DMS114 treated with DMSO at 0.1 percent for 48 hours (cell line): ENCODE measurements at regions not wholly inside any gene's neighbourhood (a gene's known extent, or its start where the extent isn't known, plus 50 kb on each side); places are given as distances from the start of the nearest gene placed in this dataset.
"Not testable (repeated sequence)": the region's sequence is repeated elsewhere in the genome, so short reads cannot be mapped to it uniquely, and the experiment has no call there.

ENCODE experiments used
- DNase-seq: peaks from one replicate; lab custom pipeline; 2025; ENCODE audit not compliant: unreplicated experiment; lab: John Stamatoyannopoulos, UW

DNA sequence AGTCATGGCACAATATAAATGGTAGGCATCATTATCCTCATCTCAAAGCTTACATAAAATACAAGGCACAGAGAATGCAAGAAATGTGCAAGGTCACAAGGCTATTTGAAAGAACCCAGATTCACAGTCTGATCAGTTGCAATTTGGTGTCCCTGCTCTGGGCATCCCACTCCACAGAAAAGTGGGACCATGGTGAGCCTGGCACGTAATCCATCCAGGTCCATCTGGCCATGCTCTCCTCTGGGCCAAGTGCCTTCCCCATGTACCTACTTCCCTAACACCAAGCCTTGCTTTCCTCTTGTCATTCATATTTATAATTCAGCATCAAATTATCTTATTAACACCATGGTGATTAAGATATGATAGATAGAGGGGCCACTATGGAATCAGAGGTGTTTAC lies 390.0 kb downstream of the CDH11 start:
- DNase-seq = no peak

DNA sequence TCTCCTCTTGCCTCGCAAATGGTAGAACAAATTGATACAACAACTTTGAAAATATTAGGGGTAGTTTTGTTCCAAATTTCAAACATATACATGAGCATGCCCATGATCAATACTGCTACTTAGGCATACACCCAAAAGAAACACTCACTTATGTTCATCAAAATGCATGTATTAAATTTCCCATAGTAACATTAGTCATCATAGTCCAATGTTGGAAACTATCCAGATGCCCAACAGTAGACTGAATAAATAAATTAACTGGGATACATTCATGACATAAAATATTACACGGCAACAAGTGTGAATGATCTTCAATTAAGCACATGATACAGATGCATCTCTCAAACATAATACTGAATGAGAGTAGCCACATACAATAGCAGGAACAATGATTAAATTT lies 391.6 kb downstream of the CDH11 start:
- no peak for DNase-seq

DNA sequence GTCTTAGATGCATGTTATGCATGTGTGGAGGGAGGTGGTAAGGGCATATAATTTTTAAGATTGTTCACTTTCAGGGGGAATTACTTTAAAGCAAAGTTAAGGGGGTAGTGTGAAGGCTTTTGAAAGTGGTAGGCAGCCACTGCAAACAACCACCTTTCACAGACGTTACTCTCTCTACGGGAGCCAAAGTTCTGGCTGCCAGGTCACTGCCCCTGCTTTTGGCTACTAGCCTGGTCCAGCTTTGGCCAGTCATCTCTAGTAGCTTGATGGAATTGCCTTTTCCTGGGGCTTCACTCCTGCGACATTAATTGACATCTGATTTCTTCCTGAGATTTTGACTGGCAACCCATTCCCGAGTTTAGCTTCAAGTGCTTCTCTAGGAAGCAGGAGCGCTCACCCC lies 397.5 kb downstream of the CDH11 start:
- no peak for DNase-seq

DNA sequence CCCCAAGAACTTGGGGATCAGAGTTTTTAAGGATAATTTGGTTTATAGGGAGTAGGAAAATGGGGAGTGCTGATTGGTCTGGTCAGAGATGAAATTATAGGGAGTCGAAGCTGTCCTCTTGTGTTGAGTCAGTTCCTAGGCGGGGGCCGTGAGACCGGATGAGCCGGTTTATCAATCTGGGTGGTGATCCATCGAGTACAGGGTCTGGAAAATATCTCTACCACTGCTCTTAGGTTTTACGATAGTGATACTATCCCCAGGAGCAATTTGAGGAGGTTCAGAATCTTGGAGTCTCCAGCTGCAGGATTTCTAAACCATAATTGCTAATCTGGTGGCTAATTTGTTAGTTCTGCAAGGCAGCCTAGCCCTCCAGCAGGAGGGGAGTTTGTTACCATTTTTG lies 403.4 kb downstream of the CDH11 start:
- DNase-seq = no peak

DNA sequence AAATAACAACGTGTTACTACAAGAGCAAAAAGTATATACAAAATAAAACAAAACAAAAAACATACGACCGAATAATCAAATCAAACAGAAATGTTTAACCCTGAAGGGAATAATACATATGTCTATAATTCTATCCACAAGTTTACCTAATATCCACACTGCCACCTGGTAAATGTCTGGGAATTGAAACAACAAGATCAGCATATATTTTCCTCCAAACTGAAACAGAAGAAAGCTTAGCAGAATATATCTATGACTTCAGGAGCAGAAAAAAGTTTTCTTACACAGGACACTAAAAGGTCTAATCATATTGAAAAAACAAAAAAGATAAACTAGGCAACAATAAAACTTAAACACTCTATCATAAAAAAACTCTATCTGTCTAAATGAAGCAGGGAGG lies 404.0 kb downstream of the CDH11 start:
- no peak for DNase-seq

DNA sequence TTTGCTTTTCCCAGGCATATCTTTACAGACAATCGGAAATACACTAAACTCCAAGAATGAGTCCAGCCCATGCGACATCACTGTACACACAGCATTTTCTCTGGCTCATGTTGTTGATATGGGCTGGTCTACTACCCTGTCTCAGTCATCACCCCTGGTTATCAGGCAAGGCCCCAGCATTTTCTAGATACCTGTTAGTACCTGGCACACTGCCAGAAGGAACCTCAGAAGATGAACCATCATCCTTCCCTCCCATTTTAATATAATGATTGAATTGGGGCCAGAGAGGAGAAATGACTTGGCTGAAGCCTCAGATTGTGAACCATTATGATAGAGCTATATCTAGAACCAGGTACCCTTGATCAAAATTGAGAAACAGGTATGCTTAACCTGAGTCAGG lies 406.2 kb downstream of the CDH11 start:
- no peak for DNase-seq

DNA sequence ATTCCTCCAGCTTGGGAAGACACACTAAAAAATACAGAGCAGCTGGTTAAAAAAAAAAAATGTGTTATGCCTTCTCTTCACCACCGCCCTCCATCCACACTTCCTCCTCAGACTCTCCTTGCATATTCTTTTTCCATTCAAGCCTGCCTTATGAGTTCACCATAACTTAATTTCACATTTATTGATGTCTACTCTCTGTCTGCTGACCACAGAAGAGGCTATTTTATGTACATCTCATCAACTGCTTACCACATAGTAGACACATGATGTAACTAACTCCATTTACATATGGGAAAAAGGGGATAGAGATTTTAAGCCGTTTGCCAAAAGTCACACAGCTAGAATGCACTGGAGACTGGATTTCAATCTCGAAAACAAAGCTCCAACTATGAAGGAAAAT lies 409.8 kb downstream of the CDH11 start:
- DNase-seq = no peak

DNA sequence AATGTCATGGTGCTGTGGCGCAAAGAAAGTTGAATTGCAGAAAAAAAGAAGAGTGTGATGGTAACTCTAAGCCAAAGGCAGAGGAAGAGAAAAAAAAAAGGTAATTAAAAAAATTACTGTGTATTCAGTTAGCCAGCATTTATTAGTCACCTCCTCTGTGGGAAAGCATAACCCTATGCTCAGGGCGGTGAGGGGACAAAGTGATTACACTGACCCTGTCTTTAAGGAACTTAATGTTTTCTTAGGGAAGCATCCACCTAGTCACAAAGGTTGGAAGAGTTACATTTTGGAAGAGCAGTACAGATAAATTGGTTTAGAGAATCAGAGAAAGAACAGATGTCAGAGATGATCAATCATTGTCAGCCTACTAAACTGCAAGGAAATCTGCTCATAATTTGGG lies 410.3 kb downstream of the CDH11 start:
- no peak for DNase-seq

DNA sequence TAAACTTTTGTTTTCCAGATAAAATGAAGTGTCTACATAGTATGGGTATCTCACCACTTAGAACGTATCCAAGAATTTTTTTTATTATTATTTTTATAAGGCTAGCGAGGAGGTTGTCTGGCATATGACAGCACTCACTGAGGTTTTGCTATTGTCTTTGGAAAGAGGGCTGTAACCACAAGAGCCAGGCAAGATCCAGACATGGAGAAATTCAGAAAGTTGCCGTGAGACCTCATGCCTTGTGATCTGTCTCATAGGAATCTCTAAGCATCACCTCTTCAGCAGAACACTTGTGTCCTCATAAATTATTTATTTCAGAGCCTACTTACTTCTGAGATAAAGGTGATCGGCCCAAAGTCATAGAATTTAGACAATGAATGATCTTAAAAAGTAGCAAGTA lies 410.8 kb downstream of the CDH11 start:
- no peak for DNase-seq

DNA sequence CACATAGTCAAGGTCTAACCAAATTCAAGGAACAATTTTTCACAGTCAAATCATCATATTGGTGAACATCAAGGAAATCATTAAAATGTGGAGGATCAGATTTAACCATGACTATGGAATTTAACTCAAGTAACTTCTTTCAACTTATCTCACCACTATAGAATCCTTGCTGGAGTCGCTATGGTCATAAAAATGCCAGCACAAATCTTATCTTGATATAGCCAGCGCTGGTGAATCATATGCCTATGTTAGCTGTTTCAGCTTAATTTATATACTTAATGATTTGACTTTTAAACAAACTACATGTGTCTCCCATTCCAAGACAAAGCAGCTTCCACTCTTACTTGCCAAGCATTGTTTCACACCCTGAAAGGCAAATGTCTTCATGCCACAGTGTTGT lies 416.4 kb downstream of the CDH11 start:
- no peak for DNase-seq

DNA sequence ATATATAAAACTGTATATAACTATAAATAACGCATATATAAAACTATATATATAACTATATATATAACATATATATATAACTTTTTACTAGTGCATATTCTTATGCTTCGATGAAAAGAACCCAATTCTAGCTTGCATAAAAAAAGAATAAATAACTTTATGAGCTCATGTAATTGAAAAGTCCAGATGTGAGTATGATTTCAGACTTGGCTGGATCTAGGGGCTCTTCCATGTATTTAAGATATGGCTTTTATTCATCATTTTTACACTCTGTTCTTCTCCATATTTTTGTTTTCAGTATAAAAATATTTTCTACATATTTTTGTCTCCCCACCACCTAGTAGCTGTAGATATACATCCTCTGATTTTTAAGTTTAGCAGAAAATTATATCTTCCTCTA lies 417.5 kb downstream of the CDH11 start:
- no peak for DNase-seq

DNA sequence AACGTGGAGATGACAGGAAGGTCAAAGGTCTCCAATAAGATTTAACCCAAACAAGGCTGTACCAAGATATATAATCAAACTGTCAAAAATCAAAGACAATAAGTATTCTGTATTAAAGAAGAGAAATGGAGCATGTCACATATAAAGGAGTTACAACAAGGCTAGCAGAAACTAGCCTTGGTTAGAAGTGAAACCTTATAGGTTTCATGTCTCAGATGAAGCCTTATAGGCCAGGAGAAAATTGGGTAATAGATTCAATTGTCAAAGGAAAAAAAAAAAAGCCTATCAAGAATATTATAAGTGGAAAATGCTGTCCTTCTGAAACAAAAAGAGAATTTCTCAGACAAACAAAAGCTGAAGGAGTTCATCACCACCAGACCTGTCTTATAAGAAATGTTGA lies 419.4 kb downstream of the CDH11 start:
- no peak for DNase-seq

DNA sequence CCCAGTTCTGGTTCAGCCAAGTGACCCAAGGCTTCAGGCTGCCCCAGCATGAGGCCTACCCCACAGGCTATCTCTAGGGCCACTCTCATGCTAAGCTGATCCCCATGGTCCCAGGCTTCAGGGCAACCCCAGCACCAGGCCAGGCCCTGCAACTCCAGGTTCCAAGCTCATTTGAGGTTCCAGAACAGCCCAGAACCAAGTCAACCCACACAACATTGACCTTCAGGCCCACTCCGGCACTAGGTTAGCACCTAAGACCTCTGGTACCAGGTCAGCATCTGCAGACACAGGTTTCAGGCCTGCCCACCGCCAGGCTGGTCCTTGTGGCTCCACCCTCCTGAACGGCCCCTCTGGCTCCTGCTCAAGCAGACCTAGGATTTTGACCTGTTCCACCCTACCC lies 421.2 kb downstream of the CDH11 start:
- no peak for DNase-seq

DNA sequence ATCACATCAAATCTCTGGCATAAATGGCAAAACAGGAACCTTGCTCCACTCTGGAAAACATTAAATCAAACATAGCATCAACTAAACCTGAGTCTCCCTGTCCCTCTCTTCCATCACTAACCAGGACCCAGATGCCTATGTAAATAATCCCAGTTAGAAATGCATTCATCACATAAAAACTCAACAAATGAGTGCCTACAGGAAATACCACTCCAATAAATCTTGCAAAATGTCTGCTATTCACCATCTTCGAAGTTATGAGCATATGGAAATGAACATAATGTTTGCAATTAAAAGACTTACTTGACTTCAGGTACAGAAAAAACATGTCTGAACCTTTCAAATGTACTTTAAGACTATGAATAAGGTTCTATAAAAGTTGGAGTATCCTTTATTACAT lies 425.0 kb downstream of the CDH11 start:
- no peak for DNase-seq

DNA sequence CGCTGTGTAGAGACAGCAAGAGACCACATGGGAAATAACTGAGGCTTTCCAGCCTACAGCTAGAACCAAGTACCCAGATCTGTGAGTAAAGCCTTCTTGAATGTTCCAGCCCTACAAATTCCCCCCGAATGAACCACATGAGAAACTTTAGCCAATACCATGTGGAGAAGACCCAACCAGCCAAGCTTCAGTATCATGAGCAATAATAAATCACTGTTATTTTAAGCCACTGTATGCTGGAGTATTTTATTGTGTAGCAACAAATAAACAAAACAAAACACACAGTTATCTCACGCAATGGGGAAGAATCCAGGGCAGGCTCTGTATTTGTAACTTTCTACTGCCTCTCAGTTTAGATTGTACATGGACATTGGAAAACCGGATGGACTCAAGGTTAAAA lies 426.2 kb downstream of the CDH11 start:
- DNase-seq = no peak

DNA sequence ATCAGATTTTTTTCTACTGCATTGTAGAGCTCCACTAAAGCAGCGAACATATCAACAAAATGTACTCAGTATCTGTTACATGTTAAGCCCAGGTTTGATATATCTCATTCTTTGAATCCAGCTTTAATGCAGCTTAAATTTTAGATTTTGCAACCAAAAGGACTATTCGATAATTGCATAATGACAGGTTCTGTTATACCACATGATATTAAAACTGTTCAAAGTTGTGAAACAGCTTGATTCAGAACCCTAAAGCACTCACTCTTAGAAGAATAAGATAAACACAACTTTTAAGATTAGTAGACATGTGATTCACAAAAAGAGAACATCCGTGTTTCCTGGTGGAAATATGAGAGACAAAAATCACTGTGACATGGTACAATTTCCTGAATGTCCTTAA lies 427.9 kb downstream of the CDH11 start:
- DNase-seq = no peak

DNA sequence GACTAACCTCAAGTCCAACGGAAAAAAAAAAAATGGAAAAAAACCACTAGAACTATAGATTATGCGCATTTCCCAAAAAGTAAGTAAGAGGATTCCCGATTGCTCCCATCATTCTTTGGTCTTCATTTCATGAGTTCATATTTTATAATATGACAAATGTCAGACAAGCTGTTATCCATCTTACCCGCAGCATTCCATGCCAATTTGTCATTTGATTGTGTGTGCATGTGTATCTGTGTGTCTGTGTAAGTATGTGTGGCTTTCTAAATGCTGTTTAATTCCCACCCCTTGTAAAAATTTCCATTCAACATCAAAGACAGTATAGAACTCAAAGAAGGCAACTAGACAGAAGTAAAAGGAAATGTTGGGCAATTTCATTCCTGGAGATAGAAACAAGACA lies 434.1 kb downstream of the CDH11 start:
- DNase-seq = no peak

DNA sequence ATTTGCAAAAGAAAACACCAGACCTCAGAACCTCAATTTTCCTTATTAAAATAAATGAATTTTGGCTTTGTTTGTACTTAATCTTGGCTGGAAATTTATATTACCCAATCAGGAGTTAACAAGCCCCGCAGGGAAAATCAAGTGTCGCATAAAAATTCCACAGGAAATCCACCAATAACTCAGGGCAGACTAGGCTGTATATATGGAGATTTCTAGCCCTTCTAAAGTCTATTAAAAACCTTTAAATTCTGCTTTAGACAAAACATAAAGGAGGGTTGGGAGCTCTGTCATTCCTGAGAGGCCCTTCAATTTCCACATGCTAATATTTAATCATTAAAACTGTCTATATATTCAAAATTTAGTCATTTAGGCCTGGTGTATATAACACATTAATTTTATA lies 434.7 kb downstream of the CDH11 start:
- no peak for DNase-seq

DNA sequence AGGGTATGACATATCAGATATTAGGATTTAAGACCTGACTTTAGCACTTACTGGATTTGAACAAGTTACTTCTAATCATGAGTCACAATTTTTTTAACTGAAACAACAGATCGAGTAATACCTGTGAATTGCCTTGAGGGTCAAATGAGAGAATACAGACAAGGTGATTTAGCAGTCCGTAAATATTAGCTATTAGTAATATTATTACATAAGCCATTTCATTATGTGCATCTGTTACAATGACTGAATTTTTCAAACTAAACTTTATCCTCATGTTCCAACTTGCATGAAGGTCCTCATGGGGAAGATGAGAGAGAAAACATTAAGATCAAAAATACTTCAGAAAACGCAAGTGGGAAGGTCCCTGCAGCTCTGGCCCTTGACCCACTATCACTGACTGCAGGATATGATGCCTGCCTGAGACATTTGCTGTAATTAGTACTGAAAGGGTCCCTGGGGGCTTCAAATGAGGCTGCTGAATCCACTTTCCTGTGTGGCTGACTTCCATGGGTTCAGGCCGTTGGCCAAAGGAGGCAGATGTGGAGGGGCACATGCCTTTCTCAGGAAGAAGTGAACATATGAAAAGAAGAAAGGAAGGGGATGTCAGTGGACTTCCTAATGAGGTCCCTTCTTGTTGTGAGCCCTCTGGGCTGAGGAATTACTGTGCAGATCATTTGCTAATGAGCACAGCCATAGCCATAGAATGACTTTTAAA lies 441.7 kb downstream of the CDH11 start:
- DNase-seq = no peak

DNA sequence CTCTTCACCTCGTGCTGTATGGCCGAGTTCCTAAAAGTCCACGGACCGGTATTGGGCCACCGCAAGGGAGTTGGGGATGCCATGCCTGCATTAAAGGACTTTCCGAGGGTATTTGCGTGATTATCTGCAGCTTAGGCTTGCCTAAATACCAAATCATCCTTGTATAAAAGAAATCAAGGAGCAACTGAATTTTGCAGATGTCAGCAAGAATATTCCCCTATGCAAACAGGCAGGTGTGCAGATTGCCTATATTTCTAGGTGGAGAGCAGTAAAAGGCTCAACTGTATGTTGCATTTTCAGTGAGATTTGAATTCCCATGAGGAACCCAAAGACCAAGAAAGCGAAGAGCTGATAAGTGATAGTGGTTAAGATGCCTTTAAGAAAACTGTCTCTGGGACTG lies 452.3 kb downstream of the CDH11 start:
- DNase-seq = no peak

DNA sequence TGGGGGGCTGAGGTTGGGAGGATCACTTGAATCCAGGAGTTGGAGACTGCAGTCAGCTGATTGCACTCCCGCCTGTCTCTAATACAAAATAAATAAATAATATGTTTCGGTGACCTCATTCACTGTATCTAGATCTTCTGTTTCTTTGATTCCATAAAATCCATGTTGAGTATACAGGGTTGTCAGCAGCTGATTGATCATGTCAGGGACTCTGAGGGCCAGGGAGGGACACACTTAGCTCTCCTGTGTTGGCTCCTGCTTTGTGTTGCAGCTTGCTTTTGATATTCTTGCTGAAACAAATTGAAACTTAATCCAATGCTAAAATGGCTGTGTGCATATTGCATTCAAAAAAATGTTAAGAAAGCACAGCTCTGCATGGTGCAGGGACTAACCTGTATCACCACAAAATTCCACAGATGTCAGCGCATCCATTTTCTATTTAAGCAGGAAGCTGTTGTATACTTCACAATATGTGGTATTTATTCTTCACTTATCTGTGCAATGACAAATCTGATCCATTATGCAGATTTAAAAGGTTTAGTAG lies 454.5 kb downstream of the CDH11 start:
- no peak for DNase-seq

DNA sequence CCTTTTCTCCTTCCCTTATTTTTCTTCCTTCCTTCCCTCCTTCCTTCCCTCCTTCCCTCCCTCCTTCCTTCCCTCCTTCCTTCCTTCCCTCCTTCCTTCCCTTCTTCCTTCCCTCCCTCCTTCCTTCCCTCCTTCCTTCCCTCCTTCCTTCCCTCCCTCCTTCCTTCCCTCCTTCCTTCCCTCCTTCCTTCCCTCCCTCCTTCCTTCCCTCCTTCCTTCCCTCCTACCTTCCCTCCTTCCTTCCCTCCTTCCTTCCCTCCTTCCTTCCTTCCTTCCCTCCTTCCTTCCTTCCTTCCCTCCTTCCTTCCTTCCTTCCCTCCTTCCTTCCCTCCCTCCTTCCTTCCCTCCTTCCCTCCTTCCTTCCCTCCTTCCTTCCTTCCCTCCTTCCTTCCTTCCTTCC lies 459.6 kb downstream of the CDH11 start:
- not testable (repeated sequence) for DNase-seq

DNA sequence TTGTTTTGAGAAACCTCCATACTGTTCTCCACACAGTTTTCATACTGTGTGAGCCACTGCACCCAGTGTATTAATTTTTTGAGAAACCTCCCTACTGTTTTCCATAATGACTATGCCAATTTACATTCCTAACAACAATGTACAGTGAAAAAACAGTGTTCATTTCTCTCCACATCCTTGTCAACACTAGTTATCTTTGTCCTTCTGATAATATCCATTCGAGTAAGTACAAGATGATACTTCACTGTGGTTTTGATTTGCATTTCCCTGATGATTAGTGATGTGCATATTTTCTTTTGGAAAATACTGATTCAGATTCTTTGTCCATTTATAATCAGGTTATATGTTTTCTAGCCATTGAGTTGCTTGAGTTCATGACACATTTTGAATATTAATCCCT lies 462.0 kb downstream of the CDH11 start:
- DNase-seq = no peak
